ENCODE measurements at regions not wholly inside any gene's neighbourhood (a gene's known extent, or its start where the extent isn't known, plus 50 kb on each side); places are given as distances from the start of the nearest gene placed in this dataset.

- 100% methylated on average over 4 of the region's 5 CpGs for WGBS (ENCODE audit: insufficient coverage)
- DNase-seq = no peak
- ChIA-PET CTCF (interaction anchor here (5.4 kb wide), 1 partner anchor 12 kb away, joined by 43 read pairs; no protein-coding TSS in a partner anchor), POLR2A (no interaction called here)
- no peaks in the 10 kb centered on the region for H3K36me3 ChIP-seq (ENCODE audit: control insufficient read depth in 4 of 4, insufficient read depth in 4 of 4, low read length in 3 of 4)
- H3K27ac ChIP-seq (ENCODE audit: insufficient read depth in 1 of 2, low read depth in 1 of 2, low read length in 2 of 2, poor library complexity in 1 of 2, severe bottlenecking in 2 of 2) = no peak overlapping the region
- no peaks in the 10 kb centered on the region for H3K27me3 ChIP-seq (replicated peaks in 2 of 5; ENCODE audit: control insufficient read depth in 4 of 5, insufficient read depth in 5 of 5, low read length in 4 of 5)
- no peaks in the 10 kb centered on the region for H3K4me1 ChIP-seq (ENCODE audit: control extremely low read depth in 1 of 4, control insufficient read depth in 4 of 4, insufficient read depth in 4 of 4, low read length in 3 of 4)
- H3K9me3 ChIP-seq (ENCODE audit: control extremely low read depth in 1 of 5, control insufficient read depth in 4 of 5, insufficient read depth in 2 of 5, low read depth in 1 of 5, low read length in 4 of 5) = no peaks in the 10 kb centered on the region
- H3K4me3 ChIP-seq (ENCODE audit: control insufficient read depth in 1 of 7, extremely low read depth in 1 of 7, insufficient read depth in 4 of 7, low read depth in 2 of 7, low read length in 6 of 7) = no peak overlapping the region
Measured at GRCh38 chr14:65943916-65944410, 531.4 kb downstream of the FUT8 start.

- ChIA-PET CTCF (interaction anchor here (0.9 kb wide), 1 partner anchor 14 kb away, joined by 3 read pairs; no protein-coding TSS in a partner anchor), POLR2A (no interaction called here)
- Histone ChIP-seq H3K4me3 (ENCODE audit: control insufficient read depth in 1 of 7, extremely low read depth in 1 of 7, insufficient read depth in 4 of 7, low read depth in 2 of 7, low read length in 6 of 7) (no peak overlapping the region), H3K27me3 (replicated peaks in 2 of 5; ENCODE audit: control insufficient read depth in 4 of 5, insufficient read depth in 5 of 5, low read length in 4 of 5) (no peaks in the 10 kb centered on the region), H3K4me1 (ENCODE audit: control extremely low read depth in 1 of 4, control insufficient read depth in 4 of 4, insufficient read depth in 4 of 4, low read length in 3 of 4) (peaks cover 0 to 6% (median 3%) of the 10 kb centered on the region in 4 experiments), H3K36me3 (ENCODE audit: control insufficient read depth in 4 of 4, insufficient read depth in 4 of 4, low read length in 3 of 4) (no peaks in the 10 kb centered on the region), H3K27ac (ENCODE audit: insufficient read depth in 1 of 2, low read depth in 1 of 2, low read length in 2 of 2, poor library complexity in 1 of 2, severe bottlenecking in 2 of 2) (no peak overlapping the region), H3K9me3 (ENCODE audit: control extremely low read depth in 1 of 5, control insufficient read depth in 4 of 5, insufficient read depth in 2 of 5, low read depth in 1 of 5, low read length in 4 of 5) (no peaks in the 10 kb centered on the region)
- no peak for DNase-seq
- WGBS (ENCODE audit: insufficient coverage) = 98% methylated on average over 3 of the region's 3 CpGs
Measured at GRCh38 chr14:65945327-65945726, 532.8 kb downstream of the FUT8 start.

GRCh38 chr14:65946494-65946893 is 534.0 kb downstream of the FUT8 start:
- 100% methylated on average over 4 of the region's 4 CpGs for WGBS (ENCODE audit: insufficient coverage)
- no peaks in the 10 kb centered on the region for H3K9me3 ChIP-seq (ENCODE audit: control extremely low read depth in 1 of 5, control insufficient read depth in 4 of 5, insufficient read depth in 2 of 5, low read depth in 1 of 5, low read length in 4 of 5)
- no peaks in the 10 kb centered on the region for H3K36me3 ChIP-seq (ENCODE audit: control insufficient read depth in 4 of 4, insufficient read depth in 4 of 4, low read length in 3 of 4)
- H3K4me1 ChIP-seq (ENCODE audit: control extremely low read depth in 1 of 4, control insufficient read depth in 4 of 4, insufficient read depth in 4 of 4, low read length in 3 of 4) = peaks cover 0 to 8% (median 4%) of the 10 kb centered on the region in 4 experiments
- no peaks in the 10 kb centered on the region for H3K27me3 ChIP-seq (replicated peaks in 2 of 5; ENCODE audit: control insufficient read depth in 4 of 5, insufficient read depth in 5 of 5, low read length in 4 of 5)
- ChIA-PET POLR2A (no interaction called here), CTCF (interaction anchor here (1.0 kb wide), 1 partner anchor 8 kb away, joined by 3 read pairs; no protein-coding TSS in a partner anchor)
- no peak overlapping the region for H3K4me3 ChIP-seq (ENCODE audit: control insufficient read depth in 1 of 7, extremely low read depth in 1 of 7, insufficient read depth in 4 of 7, low read depth in 2 of 7, low read length in 6 of 7)
- no peak overlapping the region for H3K27ac ChIP-seq (ENCODE audit: insufficient read depth in 1 of 2, low read depth in 1 of 2, low read length in 2 of 2, poor library complexity in 1 of 2, severe bottlenecking in 2 of 2)
- DNase-seq = no peak

GRCh38 chr14:65948302-65948701 is 535.8 kb downstream of the FUT8 start:
- Histone ChIP-seq H3K9me3 (ENCODE audit: control extremely low read depth in 1 of 5, control insufficient read depth in 4 of 5, insufficient read depth in 2 of 5, low read depth in 1 of 5, low read length in 4 of 5) (no peaks in the 10 kb centered on the region), H3K27me3 (replicated peaks in 2 of 5; ENCODE audit: control insufficient read depth in 4 of 5, insufficient read depth in 5 of 5, low read length in 4 of 5) (no peaks in the 10 kb centered on the region), H3K27ac (ENCODE audit: insufficient read depth in 1 of 2, low read depth in 1 of 2, low read length in 2 of 2, poor library complexity in 1 of 2, severe bottlenecking in 2 of 2) (no peak overlapping the region), H3K4me3 (ENCODE audit: control insufficient read depth in 1 of 7, extremely low read depth in 1 of 7, insufficient read depth in 4 of 7, low read depth in 2 of 7, low read length in 6 of 7) (no peak overlapping the region), H3K4me1 (ENCODE audit: control extremely low read depth in 1 of 4, control insufficient read depth in 4 of 4, insufficient read depth in 4 of 4, low read length in 3 of 4) (peaks cover 0 to 8% (median 4%) of the 10 kb centered on the region in 4 experiments), H3K36me3 (ENCODE audit: control insufficient read depth in 4 of 4, insufficient read depth in 4 of 4, low read length in 3 of 4) (no peaks in the 10 kb centered on the region)
- ChIA-PET CTCF (interaction anchor here (2.8 to 3.5 kb wide), 2 partner anchors 8 to 12 kb away, joined by 10 to 25 read pairs; no protein-coding TSS in a partner anchor), POLR2A (no interaction called here)
- 94% methylated on average over 8 of the region's 8 CpGs for WGBS (ENCODE audit: insufficient coverage)
- no peak for DNase-seq

- 40% methylated on average over 2 of the region's 4 CpGs for WGBS (ENCODE audit: insufficient coverage)
Measured at GRCh38 chr14:65949711-65950516, 536.3 kb upstream of the CCDC196 start.

GRCh38 chr14:65954942-65955341 is 531.2 kb upstream of the CCDC196 start:
- no peak overlapping the region for H3K27ac ChIP-seq (ENCODE audit: insufficient read depth in 1 of 2, low read depth in 1 of 2, low read length in 2 of 2, poor library complexity in 1 of 2, severe bottlenecking in 2 of 2)
- ChIA-PET POLR2A (interaction anchor here (0.6 kb wide), 1 partner anchor 646 kb away, joined by 3 read pairs; no protein-coding TSS in a partner anchor), CTCF (interaction anchor here (1.3 to 10.1 kb wide), 4 partner anchors 9 to 790 kb away, joined by 3 to 43 read pairs (median 5); no protein-coding TSS in a partner anchor)
- no peaks in the 10 kb centered on the region for H3K36me3 ChIP-seq (ENCODE audit: control insufficient read depth in 4 of 4, insufficient read depth in 4 of 4, low read length in 3 of 4)
- no peak for DNase-seq
- no peaks in the 10 kb centered on the region for H3K9me3 ChIP-seq (ENCODE audit: control extremely low read depth in 1 of 5, control insufficient read depth in 4 of 5, insufficient read depth in 2 of 5, low read depth in 1 of 5, low read length in 4 of 5)
- WGBS (ENCODE audit: insufficient coverage) = 100% methylated on average over 2 of the region's 2 CpGs
- H3K4me1 ChIP-seq (ENCODE audit: control extremely low read depth in 1 of 4, control insufficient read depth in 4 of 4, insufficient read depth in 4 of 4, low read length in 3 of 4) = peaks cover 0 to 5% (median 3%) of the 10 kb centered on the region in 4 experiments
- no peak overlapping the region for H3K4me3 ChIP-seq (ENCODE audit: control insufficient read depth in 1 of 7, extremely low read depth in 1 of 7, insufficient read depth in 4 of 7, low read depth in 2 of 7, low read length in 6 of 7)
- no peaks in the 10 kb centered on the region for H3K27me3 ChIP-seq (replicated peaks in 2 of 5; ENCODE audit: control insufficient read depth in 4 of 5, insufficient read depth in 5 of 5, low read length in 4 of 5)

More at GRCh38 chr14:65949711-65950516, 536.3 kb upstream of the CCDC196 start:
- CTCF ChIA-PET = interaction anchor here (0.6 to 3.5 kb wide), 5 partner anchors 8 to 1110 kb away, joined by 3 to 25 read pairs (median 3); no protein-coding TSS in a partner anchor
- no peak overlapping the region for H3K27ac ChIP-seq (ENCODE audit: insufficient read depth in 1 of 2, low read depth in 1 of 2, low read length in 2 of 2, poor library complexity in 1 of 2, severe bottlenecking in 2 of 2)
- H3K9me3 ChIP-seq (ENCODE audit: control extremely low read depth in 1 of 5, control insufficient read depth in 4 of 5, insufficient read depth in 2 of 5, low read depth in 1 of 5, low read length in 4 of 5) = no peaks in the 10 kb centered on the region
- POLR2A ChIA-PET = interaction anchor here (0.6 kb wide), 1 partner anchor 45 kb away, joined by 3 read pairs; no protein-coding TSS in a partner anchor
- H3K27me3 ChIP-seq (replicated peaks in 2 of 5; ENCODE audit: control insufficient read depth in 4 of 5, insufficient read depth in 5 of 5, low read length in 4 of 5) = no peaks in the 10 kb centered on the region
- no peaks in the 10 kb centered on the region for H3K36me3 ChIP-seq (ENCODE audit: control insufficient read depth in 4 of 4, insufficient read depth in 4 of 4, low read length in 3 of 4)
- peak; percentile 40 to 78 (median 72) for DNase-seq
- peaks cover 0 to 8% (median 4%) of the 10 kb centered on the region in 4 experiments for H3K4me1 ChIP-seq (ENCODE audit: control extremely low read depth in 1 of 4, control insufficient read depth in 4 of 4, insufficient read depth in 4 of 4, low read length in 3 of 4)
- H3K4me3 ChIP-seq (ENCODE audit: control insufficient read depth in 1 of 7, extremely low read depth in 1 of 7, insufficient read depth in 4 of 7, low read depth in 2 of 7, low read length in 6 of 7) = no peak overlapping the region

Data from common myeloid progenitor, CD34-positive (primary cell).